ENCODE measurements at regions not wholly inside any gene's neighbourhood (a gene's known extent, or its start where the extent isn't known, plus 50 kb on each side); places are given as distances from the start of the nearest gene placed in this dataset.

- H3K27me3 Mint-ChIP-seq (ENCODE audit: low read depth): no peaks in the 10 kb centered on the region
- no peak overlapping the region for H3K27ac Mint-ChIP-seq (ENCODE audit: unreplicated experiment)
- DNase-seq (ENCODE audit: low read depth, low spot score): no peak
- TF ChIP-seq CTCF (conservative IDR thresholded peaks at IDR 0.05): no peak
- no peak overlapping the region for H3K4me3 Mint-ChIP-seq
- no peaks in the 10 kb centered on the region for H3K36me3 Mint-ChIP-seq (ENCODE audit: low read depth)
- H3K4me1 Mint-ChIP-seq: no peaks in the 10 kb centered on the region
- no peaks in the 10 kb centered on the region for H3K9me3 Mint-ChIP-seq
Observed at GRCh38 chr4:116088771-116089170, 975.4 kb upstream of the NDST4 start.

DNA sequence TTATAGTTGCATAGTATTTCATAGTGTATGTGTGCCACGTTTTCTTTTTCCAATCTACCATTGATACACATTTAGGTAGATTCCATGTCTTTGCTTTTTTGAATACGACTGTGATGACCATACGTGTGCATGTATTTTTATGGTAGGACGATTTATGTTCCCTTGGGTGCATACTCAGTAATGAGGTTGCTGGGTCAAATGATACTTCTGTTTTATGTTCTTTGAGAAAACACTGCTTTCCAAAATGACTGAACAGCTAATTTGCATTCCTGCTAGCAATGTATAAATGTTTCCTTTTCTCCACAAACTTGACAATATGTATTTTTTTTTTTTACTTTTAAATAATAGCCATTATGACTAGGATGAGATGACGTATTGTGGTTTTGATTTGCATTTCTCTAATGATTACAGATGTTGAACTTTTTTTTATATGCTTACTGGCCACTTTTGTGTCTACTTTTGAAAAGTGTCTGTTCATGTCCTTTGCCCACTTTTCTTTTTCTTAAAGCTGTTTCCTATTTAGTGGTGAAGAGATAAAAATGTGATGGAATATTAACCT, 969.5 kb upstream of the NDST4 start:
- no peaks in the 10 kb centered on the region for H3K27me3 Mint-ChIP-seq (ENCODE audit: low read depth)
- no peak for DNase-seq (ENCODE audit: low read depth, low spot score)
- no peaks in the 10 kb centered on the region for H3K4me1 Mint-ChIP-seq
- H3K4me3 Mint-ChIP-seq: no peak overlapping the region
- H3K36me3 Mint-ChIP-seq (ENCODE audit: low read depth): no peaks in the 10 kb centered on the region
- no peak overlapping the region for H3K27ac Mint-ChIP-seq (ENCODE audit: unreplicated experiment)
- H3K9me3 Mint-ChIP-seq: peaks cover 9% of the 10 kb centered on the region
- no peak for TF ChIP-seq CTCF (conservative IDR thresholded peaks at IDR 0.05)

DNA sequence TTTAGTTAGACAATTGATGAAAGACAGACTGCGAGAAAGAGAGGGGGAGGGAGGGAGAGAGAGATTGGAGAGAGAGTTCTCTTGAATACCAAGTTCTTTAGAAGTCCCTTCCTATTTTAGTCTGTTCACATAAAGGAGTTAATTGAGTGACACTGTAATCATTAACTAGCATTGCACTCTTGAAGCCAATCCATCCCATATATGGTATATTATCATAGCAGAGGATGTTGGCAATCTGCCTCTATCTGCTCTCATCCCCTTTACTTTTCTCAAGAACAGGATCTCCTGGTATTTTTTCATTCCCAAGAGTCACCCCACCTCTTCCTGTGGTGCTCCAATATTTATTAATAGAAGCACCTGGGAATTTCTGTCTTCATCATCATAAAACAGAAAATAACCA, 959.6 kb upstream of the NDST4 start:
- Mint-ChIP-seq H3K4me3 (no peak overlapping the region), H3K4me1 (no peaks in the 10 kb centered on the region), H3K27ac (ENCODE audit: unreplicated experiment) (no peak overlapping the region), H3K36me3 (ENCODE audit: low read depth) (peaks cover 4% of the 10 kb centered on the region), H3K27me3 (ENCODE audit: low read depth) (no peaks in the 10 kb centered on the region), H3K9me3 (peaks cover 4% of the 10 kb centered on the region)
- DNase-seq (ENCODE audit: low read depth, low spot score): no peak
- TF ChIP-seq CTCF (conservative IDR thresholded peaks at IDR 0.05): no peak

- DNase-seq (ENCODE audit: low read depth, low spot score): no peak
- Mint-ChIP-seq H3K27me3 (ENCODE audit: low read depth) (no peaks in the 10 kb centered on the region), H3K4me3 (no peak overlapping the region), H3K4me1 (no peaks in the 10 kb centered on the region), H3K36me3 (ENCODE audit: low read depth) (peaks cover 7% of the 10 kb centered on the region), H3K27ac (ENCODE audit: unreplicated experiment) (no peak overlapping the region), H3K9me3 (peaks cover 8% of the 10 kb centered on the region)
- TF ChIP-seq CTCF (conservative IDR thresholded peaks at IDR 0.05): no peak
Observed at GRCh38 chr4:116070283-116070682, 956.9 kb upstream of the NDST4 start.

GRCh38 chr4:116066711-116067245, 953.4 kb upstream of the NDST4 start:
- Mint-ChIP-seq H3K4me3 (no peak overlapping the region), H3K27ac (ENCODE audit: unreplicated experiment) (no peak overlapping the region), H3K27me3 (ENCODE audit: low read depth) (no peaks in the 10 kb centered on the region), H3K4me1 (no peaks in the 10 kb centered on the region), H3K9me3 (peaks cover 8% of the 10 kb centered on the region), H3K36me3 (ENCODE audit: low read depth) (peaks cover 7% of the 10 kb centered on the region)
- no peak for DNase-seq (ENCODE audit: low read depth, low spot score)
- no peak for TF ChIP-seq CTCF (conservative IDR thresholded peaks at IDR 0.05)
